ENCODE measurements at regions not wholly inside any gene's neighbourhood (a gene's known extent, or its start where the extent isn't known, plus 50 kb on each side); places are given as distances from the start of the nearest gene placed in this dataset.

- Mint-ChIP-seq H3K4me3 (no peak overlapping the region), H3K27ac (no peak overlapping the region), H3K9me3 (peaks cover 15 to 24% of the 10 kb centered on the region in 2 donors), H3K36me3 (no peaks in the 10 kb centered on the region), H3K4me1 (no peaks in the 10 kb centered on the region), H3K27me3 (ENCODE audit: low read depth in 2 of 2) (no peaks in the 10 kb centered on the region)
- DNase-seq, result no peak
- H3K36me3 ChIP-seq (ENCODE audit: control insufficient read depth, insufficient read depth, low read length), result no peaks in the 10 kb centered on the region
- intact Hi-C loops (cut with micrococcal nuclease), result no loop called here
- peaks cover 9% of the 10 kb centered on the region for H3K9me3 ChIP-seq (ENCODE audit: control insufficient read depth, insufficient read depth, low read length)
- no peak for TF ChIP-seq CTCF (IDR thresholded peaks at IDR 0.05)
- no peaks in the 10 kb centered on the region for H3K27me3 ChIP-seq (ENCODE audit: control insufficient read depth, insufficient read depth, low read length)
- no peak overlapping the region for H3K4me3 ChIP-seq (ENCODE audit: low read length)
- H3K27ac ChIP-seq (ENCODE audit: low read length), result no peak overlapping the region
- no peak for ATAC-seq
- H3K4me1 ChIP-seq (ENCODE audit: control insufficient read depth, insufficient read depth, low read length), result no peaks in the 10 kb centered on the region
- no CpG with 5 or more reads among the region's 1 CpG for WGBS (ENCODE audit: insufficient coverage)
Measured at GRCh38 chr13:90564566-90564965, 782.9 kb upstream of the MIR17HG start.

- Histone ChIP-seq H3K4me3 (ENCODE audit: low read length) (no peak overlapping the region), H3K36me3 (ENCODE audit: control insufficient read depth, insufficient read depth, low read length) (no peaks in the 10 kb centered on the region), H3K27ac (ENCODE audit: low read length) (no peak overlapping the region), H3K4me1 (ENCODE audit: control insufficient read depth, insufficient read depth, low read length) (no peaks in the 10 kb centered on the region), H3K27me3 (ENCODE audit: control insufficient read depth, insufficient read depth, low read length) (no peaks in the 10 kb centered on the region), H3K9me3 (ENCODE audit: control insufficient read depth, insufficient read depth, low read length) (peaks cover 9% of the 10 kb centered on the region)
- Mint-ChIP-seq H3K4me1 (no peaks in the 10 kb centered on the region), H3K4me3 (no peak overlapping the region), H3K27ac (no peak overlapping the region), H3K27me3 (ENCODE audit: low read depth in 2 of 2) (no peaks in the 10 kb centered on the region), H3K9me3 (peaks cover 9 to 17% of the 10 kb centered on the region in 2 donors), H3K36me3 (no peaks in the 10 kb centered on the region)
- no peak for TF ChIP-seq CTCF (IDR thresholded peaks at IDR 0.05)
- ATAC-seq (no peak), DNase-seq (no peak)
- intact Hi-C loops (cut with micrococcal nuclease), result no loop called here
- WGBS (ENCODE audit: insufficient coverage), result 60% methylated on average over 3 of the region's 3 CpGs
Measured at GRCh38 chr13:90565985-90566713, 781.3 kb upstream of the MIR17HG start.

- Mint-ChIP-seq H3K36me3 (no peaks in the 10 kb centered on the region), H3K4me3 (no peak overlapping the region), H3K27me3 (ENCODE audit: low read depth in 2 of 2) (no peaks in the 10 kb centered on the region), H3K27ac (no peak overlapping the region), H3K9me3 (peaks cover 4 to 14% of the 10 kb centered on the region in 2 donors), H3K4me1 (no peaks in the 10 kb centered on the region)
- H3K36me3 ChIP-seq (ENCODE audit: control insufficient read depth, insufficient read depth, low read length), result no peaks in the 10 kb centered on the region
- H3K9me3 ChIP-seq (ENCODE audit: control insufficient read depth, insufficient read depth, low read length), result peaks cover 9% of the 10 kb centered on the region
- DNase-seq (no peak), ATAC-seq (no peak)
- no peaks in the 10 kb centered on the region for H3K27me3 ChIP-seq (ENCODE audit: control insufficient read depth, insufficient read depth, low read length)
- no peaks in the 10 kb centered on the region for H3K4me1 ChIP-seq (ENCODE audit: control insufficient read depth, insufficient read depth, low read length)
- no peak overlapping the region for H3K27ac ChIP-seq (ENCODE audit: low read length)
- H3K4me3 ChIP-seq (ENCODE audit: low read length), result no peak overlapping the region
- TF ChIP-seq CTCF (IDR thresholded peaks at IDR 0.05), result no peak
- intact Hi-C loops (cut with micrococcal nuclease), result no loop called here
Measured at GRCh38 chr13:90568165-90568564, 779.3 kb upstream of the MIR17HG start.

DNA sequence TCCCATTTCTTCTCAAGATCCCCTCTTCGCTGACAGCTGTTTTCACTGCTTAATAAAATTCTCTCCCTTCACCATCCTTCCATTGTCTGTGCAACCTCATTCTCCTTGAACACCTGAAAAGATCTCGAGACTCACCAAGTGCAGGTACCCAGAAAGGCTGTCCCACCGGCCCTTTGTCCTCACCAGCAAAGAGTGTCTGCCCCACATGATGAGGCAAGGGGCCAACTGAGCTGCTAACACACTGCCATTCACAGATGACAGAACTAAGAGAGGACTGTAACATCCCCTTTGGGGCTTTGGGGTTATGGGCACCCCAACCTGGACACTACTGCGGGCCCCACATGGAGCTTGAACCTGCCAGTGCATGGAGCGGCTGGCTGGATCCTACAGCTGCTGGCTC, 771.4 kb upstream of the MIR17HG start:
- DNase-seq (no peak), ATAC-seq (no peak)
- Mint-ChIP-seq H3K9me3 (peaks cover 12 to 14% of the 10 kb centered on the region in 2 donors), H3K4me3 (no peak overlapping the region), H3K4me1 (no peaks in the 10 kb centered on the region), H3K27ac (no peak overlapping the region), H3K27me3 (ENCODE audit: low read depth in 2 of 2) (no peaks in the 10 kb centered on the region), H3K36me3 (peaks cover 6% of the 10 kb centered on the region)
- H3K36me3 ChIP-seq (ENCODE audit: control insufficient read depth, insufficient read depth, low read length), result no peaks in the 10 kb centered on the region
- no peak overlapping the region for H3K27ac ChIP-seq (ENCODE audit: low read length)
- no peak overlapping the region for H3K4me3 ChIP-seq (ENCODE audit: low read length)
- no peaks in the 10 kb centered on the region for H3K27me3 ChIP-seq (ENCODE audit: control insufficient read depth, insufficient read depth, low read length)
- TF ChIP-seq CTCF (IDR thresholded peaks at IDR 0.05), result no peak
- no peaks in the 10 kb centered on the region for H3K4me1 ChIP-seq (ENCODE audit: control insufficient read depth, insufficient read depth, low read length)
- 63% methylated on average over 5 of the region's 5 CpGs for WGBS (ENCODE audit: insufficient coverage)
- intact Hi-C loops (cut with micrococcal nuclease), result no loop called here
- peaks cover 13% of the 10 kb centered on the region for H3K9me3 ChIP-seq (ENCODE audit: control insufficient read depth, insufficient read depth, low read length)
